Transverse colon (tissue), 3 donors: ENCODE measurements at regions not wholly inside any gene's neighbourhood (a gene's known extent, or its start where the extent isn't known, plus 50 kb on each side); places are given as distances from the start of the nearest gene placed in this dataset.

ENCODE experiments used
- EP300 ChIP-seq: sonication (generic); formaldehyde crosslinking; IDR thresholded peaks from one replicate; pipeline ENCODE4 v1.6.1; 2017; ENCODE audit warnings: antibody characterized with exemption, low read depth
- TF ChIP-seq, protein P1 (sequence below), 5 experiments: fragments of 200-600 bp in 3 of 5; fragments of 450-650 bp in 2 of 5; sonication (generic) in 3 of 5; IDR thresholded peaks; 1 replicate in 2 of 5; 2 replicates in 3 of 5; pipeline ENCODE4 v1.5.1; 2016 to 2017; ENCODE audit warnings: antibody characterized with exemption in 5 of 5, inconsistent platforms in 3 of 5, mild to moderate bottlenecking in 2 of 5, moderate library complexity in 1 of 5

GRCh38 chr12:46550266-46550879 is 177.8 kb upstream of the SLC38A2 start:
- TF ChIP-seq, protein P1, sequence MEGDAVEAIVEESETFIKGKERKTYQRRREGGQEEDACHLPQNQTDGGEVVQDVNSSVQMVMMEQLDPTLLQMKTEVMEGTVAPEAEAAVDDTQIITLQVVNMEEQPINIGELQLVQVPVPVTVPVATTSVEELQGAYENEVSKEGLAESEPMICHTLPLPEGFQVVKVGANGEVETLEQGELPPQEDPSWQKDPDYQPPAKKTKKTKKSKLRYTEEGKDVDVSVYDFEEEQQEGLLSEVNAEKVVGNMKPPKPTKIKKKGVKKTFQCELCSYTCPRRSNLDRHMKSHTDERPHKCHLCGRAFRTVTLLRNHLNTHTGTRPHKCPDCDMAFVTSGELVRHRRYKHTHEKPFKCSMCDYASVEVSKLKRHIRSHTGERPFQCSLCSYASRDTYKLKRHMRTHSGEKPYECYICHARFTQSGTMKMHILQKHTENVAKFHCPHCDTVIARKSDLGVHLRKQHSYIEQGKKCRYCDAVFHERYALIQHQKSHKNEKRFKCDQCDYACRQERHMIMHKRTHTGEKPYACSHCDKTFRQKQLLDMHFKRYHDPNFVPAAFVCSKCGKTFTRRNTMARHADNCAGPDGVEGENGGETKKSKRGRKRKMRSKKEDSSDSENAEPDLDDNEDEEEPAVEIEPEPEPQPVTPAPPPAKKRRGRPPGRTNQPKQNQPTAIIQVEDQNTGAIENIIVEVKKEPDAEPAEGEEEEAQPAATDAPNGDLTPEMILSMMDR (IDR thresholded peaks at IDR 0.05): no peak
- no peak for TF ChIP-seq EP300
